ENCODE measurements at regions not wholly inside any gene's neighbourhood (a gene's known extent, or its start where the extent isn't known, plus 50 kb on each side); places are given as distances from the start of the nearest gene placed in this dataset.
"Not testable (repeated sequence)": the region's sequence is repeated elsewhere in the genome, so short reads cannot be mapped to it uniquely, and the experiment has no call there.

DNA sequence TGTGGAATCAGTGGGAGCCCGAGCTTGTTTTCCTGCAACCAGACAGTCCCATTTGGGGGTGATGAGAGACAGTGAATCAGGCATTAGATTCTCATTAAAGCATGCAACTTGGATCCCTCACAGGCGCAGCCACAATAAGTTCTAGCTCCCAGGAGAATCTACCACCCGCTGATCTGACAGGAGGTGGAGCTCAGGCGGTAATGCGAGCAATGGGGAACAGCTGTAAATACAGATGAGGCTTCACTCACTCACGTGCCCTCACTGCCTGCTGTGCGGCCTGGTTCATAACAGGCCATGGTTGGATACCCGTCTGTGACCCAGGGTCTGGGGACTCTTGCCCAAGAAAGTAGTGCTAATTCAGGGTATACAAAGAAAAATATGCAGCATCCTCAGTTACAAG lies 144.8 kb upstream of the RGPD4 start:
- no peak for DNase-seq (ENCODE audit: low read depth in 4 of 4, low spot score in 2 of 4)

DNA sequence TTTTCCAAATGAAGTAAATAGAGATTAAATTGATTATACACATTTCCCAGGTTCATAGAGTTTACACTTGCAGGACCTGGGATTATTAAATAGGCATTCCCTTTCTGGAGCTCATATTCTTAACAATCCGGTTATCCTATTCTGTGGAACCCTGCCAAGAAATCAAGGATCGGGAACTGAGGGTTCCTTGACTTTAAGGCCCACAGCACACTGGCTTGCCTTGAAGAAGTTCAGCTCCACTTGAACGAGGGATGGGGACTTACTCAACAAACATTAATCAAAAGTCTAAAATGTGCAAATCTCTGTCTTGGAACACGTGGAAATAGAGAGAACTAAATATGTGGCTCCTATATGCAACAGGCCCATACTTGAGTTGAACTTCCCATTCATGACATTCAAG lies 142.3 kb upstream of the RGPD4 start:
- no peak for DNase-seq (ENCODE audit: low read depth in 4 of 4, low spot score in 2 of 4)

DNA sequence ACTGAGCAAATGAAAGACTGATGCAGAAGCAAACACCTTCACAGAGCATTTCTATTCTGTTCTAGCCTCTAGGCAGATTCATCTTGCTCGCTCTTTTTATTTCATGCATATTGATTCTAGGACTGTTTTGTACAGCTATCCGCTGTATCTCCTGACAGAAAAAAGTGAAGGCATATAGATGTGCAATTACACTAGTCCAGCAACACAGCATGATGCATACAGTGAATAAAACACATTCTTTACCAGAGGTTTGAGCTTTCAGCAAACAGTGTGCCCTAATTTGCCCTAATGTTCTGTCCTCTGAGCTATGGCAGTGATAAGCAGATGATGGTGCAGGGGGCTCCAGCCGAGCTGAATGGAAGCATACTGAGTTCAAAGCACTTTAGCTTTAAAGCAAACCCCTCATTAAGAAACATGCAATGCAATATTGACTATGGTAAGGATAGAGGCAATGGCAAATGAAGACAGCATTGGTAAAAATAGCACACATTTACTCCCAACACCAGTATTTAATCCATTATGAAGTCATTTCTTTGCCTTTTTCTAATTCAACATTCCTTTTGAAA lies 141.2 kb upstream of the RGPD4 start:
- DNase-seq (ENCODE audit: low read depth in 4 of 4, low spot score in 2 of 4), result no peak

GRCh38 chr2:107687073-107687472 lies 139.6 kb upstream of the RGPD4 start:
- no peak for DNase-seq (ENCODE audit: low read depth in 4 of 4, low spot score in 2 of 4)

GRCh38 chr2:107688135-107688534 lies 138.6 kb upstream of the RGPD4 start:
- DNase-seq (ENCODE audit: low read depth in 4 of 4, low spot score in 2 of 4), result no peak

- DNase-seq (ENCODE audit: low read depth in 4 of 4, low spot score in 2 of 4), result no peak
These were observed 133.1 kb upstream of the RGPD4 start for GRCh38 chr2:107693604-107694003.

DNA sequence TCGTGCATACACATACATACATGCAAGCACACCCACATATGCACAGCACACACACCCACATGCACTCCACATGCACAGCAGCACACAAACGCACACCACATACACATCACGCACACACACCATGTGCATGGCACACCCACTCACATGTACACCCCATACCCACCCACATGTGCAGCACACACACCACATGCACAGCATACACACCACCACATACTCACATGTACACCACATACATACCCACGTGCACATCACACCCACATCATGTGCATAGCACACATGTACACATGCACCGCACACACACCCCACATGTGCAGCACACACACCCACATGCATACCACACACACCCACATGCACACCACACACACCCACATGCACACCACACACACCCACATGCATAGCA lies 132.0 kb upstream of the RGPD4 start:
- no peak for DNase-seq (ENCODE audit: low read depth in 4 of 4, low spot score in 2 of 4)

- DNase-seq (ENCODE audit: low read depth in 4 of 4, low spot score in 2 of 4), result no peak
These were observed 129.3 kb upstream of the RGPD4 start for GRCh38 chr2:107697385-107697784.

- no peak for DNase-seq (ENCODE audit: low read depth in 4 of 4, low spot score in 2 of 4)
These were observed 127.8 kb upstream of the RGPD4 start for GRCh38 chr2:107698861-107699260.

DNA sequence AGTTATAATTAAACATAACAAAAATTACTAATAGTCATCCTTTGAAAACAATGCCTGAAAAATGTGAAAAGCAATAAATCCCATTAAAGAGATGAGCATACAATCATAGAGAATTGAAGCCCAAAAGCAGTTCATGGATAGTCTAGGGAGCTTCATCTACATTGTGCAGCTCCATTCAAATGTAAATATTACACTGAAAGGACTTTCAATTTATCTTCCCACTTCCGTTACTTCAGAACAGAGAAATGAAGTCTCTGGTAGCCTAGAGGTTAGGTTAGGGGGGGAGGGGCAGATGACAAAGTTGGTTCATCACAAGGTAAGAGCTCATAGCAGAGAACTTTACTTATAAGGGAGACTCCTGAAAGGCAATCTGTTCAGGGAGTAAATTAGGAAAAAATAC lies 126.6 kb upstream of the RGPD4 start:
- DNase-seq (ENCODE audit: low read depth in 4 of 4, low spot score in 2 of 4), result no peak

DNA sequence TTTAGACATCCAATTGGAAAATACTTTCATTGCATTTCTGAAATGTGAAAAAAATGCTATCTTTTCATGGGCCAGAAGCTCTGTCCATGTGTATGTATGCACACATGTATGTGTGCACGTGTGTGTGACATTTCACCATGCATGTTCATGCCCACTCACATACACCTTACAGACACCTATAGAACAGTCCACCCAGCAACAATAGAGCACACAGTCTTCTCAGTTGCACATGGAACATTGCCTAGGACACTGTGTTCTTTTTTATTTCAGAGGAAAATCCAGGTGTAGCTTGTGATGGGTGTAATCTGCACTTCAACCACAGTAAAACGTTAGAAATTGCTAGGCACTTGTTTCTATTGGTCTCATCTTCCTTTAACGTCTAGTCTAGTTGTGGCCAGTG lies 114.8 kb upstream of the RGPD4 start:
- no peak for DNase-seq (ENCODE audit: low read depth in 4 of 4, low spot score in 2 of 4)

GRCh38 chr2:107712857-107713256 lies 113.8 kb upstream of the RGPD4 start:
- no peak for DNase-seq (ENCODE audit: low read depth in 4 of 4, low spot score in 2 of 4)

- no peak for DNase-seq (ENCODE audit: low read depth in 4 of 4, low spot score in 2 of 4)
These were observed 109.0 kb upstream of the RGPD4 start for GRCh38 chr2:107717661-107718060.

GRCh38 chr2:107719141-107719540 lies 107.6 kb upstream of the RGPD4 start:
- no peak for DNase-seq (ENCODE audit: low read depth in 4 of 4, low spot score in 2 of 4)

DNA sequence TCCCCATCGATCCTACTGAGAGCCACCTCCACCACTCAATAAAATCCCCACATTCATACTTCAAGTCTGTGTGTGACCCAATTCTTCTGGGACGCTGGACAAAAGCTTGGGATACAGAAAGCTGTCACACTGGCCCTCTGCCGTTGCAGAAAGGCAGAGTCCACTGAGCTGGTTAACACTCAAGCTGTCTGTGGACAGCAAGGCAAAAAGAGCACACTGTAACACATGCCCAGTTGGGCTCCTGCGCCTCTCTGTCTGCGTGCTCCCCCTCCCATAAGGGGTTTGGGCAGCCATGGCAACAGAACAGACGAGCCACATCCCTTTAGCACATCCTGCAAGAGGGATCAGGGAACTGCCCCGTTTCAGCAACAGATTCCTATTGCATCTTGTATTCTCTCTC lies 106.9 kb upstream of the RGPD4 start:
- DNase-seq (ENCODE audit: low read depth in 4 of 4, low spot score in 2 of 4), result no peak

GRCh38 chr2:107721178-107721577 lies 105.5 kb upstream of the RGPD4 start:
- no peak for DNase-seq (ENCODE audit: low read depth in 4 of 4, low spot score in 2 of 4)

DNA sequence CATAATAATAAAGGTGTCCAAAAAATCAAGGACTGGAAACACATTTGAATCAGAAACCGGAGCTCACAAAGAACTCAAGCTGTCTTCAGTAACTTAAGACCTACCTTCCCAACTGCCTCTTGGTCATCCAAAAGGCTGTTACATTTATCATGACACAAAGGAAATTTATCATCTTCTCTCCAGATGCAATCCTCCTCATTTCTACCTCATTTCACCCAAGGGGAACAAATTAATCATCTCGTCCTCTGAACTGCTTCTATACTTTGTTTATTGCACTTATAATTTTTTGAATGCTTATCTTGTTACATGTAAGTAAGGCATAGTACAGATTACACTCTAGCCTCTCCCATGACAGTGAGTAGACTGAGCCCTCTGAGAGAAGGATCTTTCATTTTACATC lies 105.1 kb upstream of the RGPD4 start:
- no peak for DNase-seq (ENCODE audit: low read depth in 4 of 4, low spot score in 2 of 4)

DNA sequence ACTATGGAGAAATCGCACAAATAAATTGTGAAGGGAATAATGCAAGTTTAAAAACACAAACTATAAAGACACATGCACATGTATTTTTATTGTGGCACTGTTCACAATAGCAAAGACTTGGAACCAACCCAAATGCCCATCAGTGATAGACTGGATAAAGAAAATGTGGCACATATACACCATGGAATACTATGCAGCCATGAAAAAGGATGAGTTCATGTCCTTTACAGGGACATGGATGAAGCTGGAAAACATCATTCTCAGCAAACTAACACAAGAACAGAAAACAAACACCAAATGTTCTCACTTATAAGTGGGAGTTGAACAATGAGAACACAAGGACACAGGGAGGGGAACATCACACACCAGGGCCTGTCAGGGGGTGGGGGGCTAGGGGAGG lies 100.9 kb upstream of the RGPD4 start:
- not testable (repeated sequence) for DNase-seq (ENCODE audit: low read depth in 4 of 4, low spot score in 2 of 4)

DNA sequence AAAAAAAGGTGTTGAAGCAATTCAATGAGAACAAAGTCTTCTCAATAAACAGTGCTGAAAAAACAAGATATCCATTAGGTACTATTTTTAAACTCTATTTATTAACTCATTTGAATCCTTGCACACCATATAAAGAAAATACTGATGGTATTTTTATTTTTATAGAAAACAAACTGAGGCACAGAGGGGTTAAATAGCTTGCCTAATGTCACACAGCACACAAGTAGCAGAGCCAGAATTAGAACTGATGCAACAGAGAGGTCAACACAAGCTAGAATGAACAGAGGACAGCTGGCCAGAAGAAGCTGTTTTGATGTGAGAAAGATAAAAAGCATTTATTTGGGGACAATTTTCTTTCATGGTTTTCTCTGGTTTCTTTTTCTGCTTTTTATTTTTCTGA lies 99.4 kb upstream of the RGPD4 start:
- DNase-seq (ENCODE audit: low read depth in 4 of 4, low spot score in 2 of 4), result no peak

- no peak for DNase-seq (ENCODE audit: low read depth in 4 of 4, low spot score in 2 of 4)
These were observed 98.1 kb upstream of the RGPD4 start for GRCh38 chr2:107728586-107728985.

- DNase-seq (ENCODE audit: low read depth in 4 of 4, low spot score in 2 of 4), result no peak
These were observed 97.3 kb upstream of the RGPD4 start for GRCh38 chr2:107729440-107729839.

DNA sequence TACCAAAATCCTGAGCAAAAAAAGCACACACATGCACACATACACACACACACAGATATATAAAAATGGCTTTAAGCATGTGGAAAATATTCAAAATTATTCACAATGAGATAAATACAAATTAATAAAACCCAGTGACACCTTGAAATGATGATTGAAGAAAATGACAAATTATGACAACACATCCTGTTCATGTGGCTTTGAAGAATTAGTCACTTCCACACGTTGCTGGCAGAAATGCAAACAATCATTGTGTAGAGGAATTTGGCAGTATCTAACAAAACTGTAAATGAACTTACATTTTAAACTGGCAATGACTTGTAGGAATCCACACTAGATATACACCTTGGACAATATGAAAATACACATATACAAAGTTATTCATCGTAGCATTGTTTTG lies 95.8 kb upstream of the RGPD4 start:
- DNase-seq (ENCODE audit: low read depth in 4 of 4, low spot score in 2 of 4), result no peak

GRCh38 chr2:107731435-107731834 lies 95.3 kb upstream of the RGPD4 start:
- DNase-seq (ENCODE audit: low read depth in 4 of 4, low spot score in 2 of 4), result no peak

Measured in left renal cortex interstitium (tissue), 4 donors.